Activated T-cell treated with anti-CD3 and anti-CD28 coated beads, Interleukin-2, amount 50 U/mL, for 24 hours (primary cell): ENCODE measurements at regions not wholly inside any gene's neighbourhood (a gene's known extent, or its start where the extent isn't known, plus 50 kb on each side); places are given as distances from the start of the nearest gene placed in this dataset.

Source experiments
- DNase-seq: peaks from one replicate; pipeline ENCODE4 v3.0.0-alpha.2; 2020
- H3K27ac Mint-ChIP-seq: 2 replicates; pipeline ENCODE4 v1.8.0; 2020; ENCODE audit warnings: mild to moderate bottlenecking, mixed read lengths
- H3K27me3 Mint-ChIP-seq: 2 replicates; pipeline ENCODE4 v1.8.0; 2020; ENCODE audit warnings: mixed read lengths
- H3K36me3 Mint-ChIP-seq: 2 replicates; pipeline ENCODE4 v1.8.0; 2020; ENCODE audit warnings: low read depth, mixed read lengths
- H3K4me1 Mint-ChIP-seq: 2 replicates; pipeline ENCODE4 v1.8.0; 2020; ENCODE audit warnings: low read depth, mixed read lengths
- H3K4me3 Mint-ChIP-seq: 2 replicates; pipeline ENCODE4 v1.8.0; 2020; ENCODE audit warnings: mild to moderate bottlenecking, moderate library complexity, mixed read lengths
- H3K9me3 Mint-ChIP-seq: 2 replicates; pipeline ENCODE4 v1.8.0; 2020; ENCODE audit warnings: mixed read lengths

- Mint-ChIP-seq H3K4me1 (no peaks in the 10 kb centered on the region), H3K27ac (no peak overlapping the region), H3K27me3 (no peaks in the 10 kb centered on the region), H3K36me3 (no peaks in the 10 kb centered on the region), H3K4me3 (no peak overlapping the region), H3K9me3 (peaks cover 6% of the 10 kb centered on the region)
- DNase-seq: no peak
These were observed 543.2 kb downstream of the SLITRK6 start for GRCh38 chr13:85255978-85256377.

DNA sequence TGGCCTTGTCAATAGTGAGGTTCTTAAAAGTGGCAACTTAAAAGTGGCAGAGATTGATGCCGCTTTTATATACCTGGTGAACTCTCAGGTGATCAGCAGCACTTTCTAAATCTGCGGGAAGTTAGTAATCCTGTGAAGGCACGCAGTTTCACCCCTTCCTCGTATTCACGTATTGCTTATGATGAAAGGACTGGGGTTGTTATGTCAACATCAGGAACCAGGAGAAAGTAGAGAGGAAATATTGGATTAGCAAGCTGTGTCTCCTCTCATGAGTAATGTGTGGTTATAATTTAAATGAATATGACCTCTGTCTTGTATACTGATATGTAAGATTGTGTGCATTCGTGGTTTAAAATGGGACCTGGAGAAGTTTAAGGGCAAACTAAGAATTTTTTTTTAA lies 544.6 kb downstream of the SLITRK6 start:
- no peak for DNase-seq
- no peaks in the 10 kb centered on the region for H3K4me1 Mint-ChIP-seq

DNA sequence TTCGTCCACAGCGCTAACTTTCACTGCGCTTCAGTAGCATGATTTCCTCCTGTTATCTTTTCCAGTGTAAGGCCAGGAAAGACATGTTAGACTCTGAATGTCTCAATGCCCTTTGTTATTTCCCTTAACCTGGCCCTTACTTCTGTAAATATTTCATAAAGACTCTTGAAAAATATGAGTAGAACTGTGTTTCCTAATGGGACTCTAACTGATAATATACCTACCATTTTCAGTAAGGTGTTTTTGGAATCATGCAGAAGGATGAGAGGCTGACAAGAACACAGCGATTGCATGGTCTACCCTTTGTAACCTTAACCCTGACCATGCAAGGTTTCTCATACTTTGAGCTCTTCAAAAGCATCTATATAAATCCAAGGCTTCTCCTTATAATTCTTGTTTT lies 550.1 kb downstream of the SLITRK6 start:
- no peaks in the 10 kb centered on the region for H3K27me3 Mint-ChIP-seq
- H3K36me3 Mint-ChIP-seq: no peaks in the 10 kb centered on the region
- no peak overlapping the region for H3K4me3 Mint-ChIP-seq
- no peak for DNase-seq
- peaks cover 3% of the 10 kb centered on the region for H3K9me3 Mint-ChIP-seq
- no peak overlapping the region for H3K27ac Mint-ChIP-seq
- no peaks in the 10 kb centered on the region for H3K4me1 Mint-ChIP-seq

More for the DNA sequence above, 544.6 kb downstream of the SLITRK6 start:
- Mint-ChIP-seq H3K27ac (no peak overlapping the region), H3K4me3 (no peak overlapping the region), H3K36me3 (no peaks in the 10 kb centered on the region), H3K9me3 (peaks cover 6% of the 10 kb centered on the region), H3K27me3 (no peaks in the 10 kb centered on the region)

DNA sequence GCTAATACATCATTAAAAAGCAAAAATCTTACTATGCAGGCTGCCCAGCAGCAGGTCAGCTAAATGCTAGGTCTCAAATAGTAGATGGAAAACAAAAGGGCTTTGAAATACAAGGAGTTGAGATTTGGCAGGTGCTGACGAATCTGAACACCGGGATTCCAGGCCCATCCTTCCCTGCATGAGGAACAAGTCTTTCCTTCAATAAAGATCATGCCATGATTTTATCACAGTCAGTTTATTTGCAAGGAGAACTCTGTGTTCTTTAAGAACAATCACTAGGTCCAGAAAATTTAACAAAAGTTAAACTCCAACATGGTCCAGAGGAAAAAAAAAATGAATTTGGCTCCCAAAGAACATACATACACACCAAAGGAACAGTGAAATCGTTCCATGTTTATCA lies 551.4 kb downstream of the SLITRK6 start:
- Mint-ChIP-seq H3K4me3 (no peak overlapping the region), H3K9me3 (peaks cover 6% of the 10 kb centered on the region), H3K4me1 (no peaks in the 10 kb centered on the region), H3K36me3 (no peaks in the 10 kb centered on the region), H3K27me3 (no peaks in the 10 kb centered on the region), H3K27ac (no peak overlapping the region)
- no peak for DNase-seq

DNA sequence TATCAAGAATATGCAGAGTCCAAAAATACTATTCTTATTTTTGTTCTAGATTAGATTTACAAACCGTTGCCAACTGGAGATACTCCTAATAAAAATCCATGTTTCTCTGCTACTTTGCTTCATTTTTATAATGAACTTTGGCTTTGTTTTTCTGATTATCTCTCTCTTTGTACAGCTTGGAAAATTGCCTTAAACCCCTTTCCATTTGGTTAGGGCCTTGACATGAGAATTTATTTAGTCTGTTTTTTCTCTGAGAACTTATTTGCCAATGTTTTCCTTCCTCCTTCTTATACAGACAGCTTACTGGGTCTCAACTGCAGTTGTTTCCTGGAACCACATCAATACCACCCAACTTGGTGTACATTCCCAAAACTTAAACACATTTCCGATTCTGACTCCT lies 555.4 kb downstream of the SLITRK6 start:
- no peak overlapping the region for H3K4me3 Mint-ChIP-seq
- H3K9me3 Mint-ChIP-seq: peaks cover 6% of the 10 kb centered on the region
- H3K27ac Mint-ChIP-seq: no peak overlapping the region
- DNase-seq: no peak
- no peaks in the 10 kb centered on the region for H3K4me1 Mint-ChIP-seq
- H3K27me3 Mint-ChIP-seq: no peaks in the 10 kb centered on the region
- H3K36me3 Mint-ChIP-seq: no peaks in the 10 kb centered on the region

DNA sequence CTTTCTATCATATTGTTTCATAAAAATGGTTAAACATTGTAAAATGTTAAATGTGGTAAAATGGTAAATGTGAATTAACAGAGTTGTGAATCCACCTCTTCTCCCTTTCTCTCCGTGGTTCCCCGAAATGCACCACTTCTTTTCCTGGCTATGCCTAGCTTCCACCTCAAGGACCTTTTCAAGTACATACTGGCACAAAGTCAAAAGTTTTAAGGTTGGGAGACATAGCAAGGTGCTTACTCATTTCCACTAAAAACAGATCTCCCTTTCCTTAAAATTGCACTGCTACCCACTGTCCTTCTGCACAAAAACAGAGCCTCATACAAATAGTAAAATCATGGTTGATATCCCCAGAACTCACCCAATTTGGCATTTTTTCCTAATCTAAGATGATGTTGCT lies 558.2 kb downstream of the SLITRK6 start:
- no peak for DNase-seq
- Mint-ChIP-seq H3K4me3 (no peak overlapping the region), H3K36me3 (no peaks in the 10 kb centered on the region)

GRCh38 chr13:85236413-85236812 lies 562.8 kb downstream of the SLITRK6 start:
- Mint-ChIP-seq H3K36me3 (no peaks in the 10 kb centered on the region), H3K27me3 (no peaks in the 10 kb centered on the region), H3K4me3 (no peak overlapping the region), H3K9me3 (peaks cover 2% of the 10 kb centered on the region), H3K4me1 (no peaks in the 10 kb centered on the region), H3K27ac (no peak overlapping the region)
- DNase-seq: no peak

More for the DNA sequence above, 558.2 kb downstream of the SLITRK6 start:
- H3K4me1 Mint-ChIP-seq: no peaks in the 10 kb centered on the region
- no peak overlapping the region for H3K27ac Mint-ChIP-seq
- no peaks in the 10 kb centered on the region for H3K27me3 Mint-ChIP-seq
- H3K9me3 Mint-ChIP-seq: peaks cover 6% of the 10 kb centered on the region

DNA sequence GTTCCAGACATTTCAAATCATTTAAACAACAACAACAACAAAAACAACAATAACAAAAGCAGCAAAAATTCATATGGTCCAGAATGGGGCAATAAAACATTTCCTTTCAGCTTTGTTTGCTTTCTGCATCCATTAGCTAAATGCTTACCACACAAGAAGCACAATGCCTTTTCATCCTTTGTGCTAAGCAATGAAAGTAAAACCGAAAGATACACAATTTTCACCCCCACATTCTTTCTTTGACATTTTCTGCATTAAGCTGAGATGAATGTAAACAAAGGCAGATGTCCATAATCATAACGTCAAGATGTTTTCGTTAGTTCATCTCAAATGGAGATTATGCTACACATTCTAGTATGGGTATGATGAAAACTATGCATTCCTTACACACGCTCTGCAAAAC lies 568.5 kb downstream of the SLITRK6 start:
- H3K4me1 Mint-ChIP-seq: no peaks in the 10 kb centered on the region
- H3K27me3 Mint-ChIP-seq: no peaks in the 10 kb centered on the region
- no peak for DNase-seq
- no peaks in the 10 kb centered on the region for H3K36me3 Mint-ChIP-seq
- no peak overlapping the region for H3K4me3 Mint-ChIP-seq
- peaks cover 4% of the 10 kb centered on the region for H3K9me3 Mint-ChIP-seq
- no peak overlapping the region for H3K27ac Mint-ChIP-seq

DNA sequence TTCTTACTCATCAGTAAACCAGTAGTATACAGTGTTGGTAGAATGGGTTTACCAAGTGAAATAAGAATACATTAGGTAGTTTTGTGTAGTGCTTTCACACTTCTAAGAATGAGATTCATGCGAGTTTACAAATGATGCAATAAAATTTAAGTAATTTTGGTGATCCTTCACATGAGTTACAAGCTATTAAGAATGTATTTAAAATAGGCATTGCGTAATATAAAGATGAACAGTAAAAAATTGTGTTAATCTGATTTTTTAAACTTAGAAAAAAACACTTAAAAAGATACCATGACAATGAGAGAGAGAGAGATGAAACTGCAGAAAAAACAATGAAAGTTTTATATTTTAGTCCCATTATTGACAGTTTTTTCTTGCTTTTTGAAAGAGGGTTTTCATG lies 570.5 kb downstream of the SLITRK6 start:
- Mint-ChIP-seq H3K9me3 (peaks cover 4% of the 10 kb centered on the region), H3K4me3 (no peak overlapping the region), H3K27me3 (no peaks in the 10 kb centered on the region), H3K27ac (no peak overlapping the region), H3K36me3 (no peaks in the 10 kb centered on the region), H3K4me1 (no peaks in the 10 kb centered on the region)
- no peak for DNase-seq

DNA sequence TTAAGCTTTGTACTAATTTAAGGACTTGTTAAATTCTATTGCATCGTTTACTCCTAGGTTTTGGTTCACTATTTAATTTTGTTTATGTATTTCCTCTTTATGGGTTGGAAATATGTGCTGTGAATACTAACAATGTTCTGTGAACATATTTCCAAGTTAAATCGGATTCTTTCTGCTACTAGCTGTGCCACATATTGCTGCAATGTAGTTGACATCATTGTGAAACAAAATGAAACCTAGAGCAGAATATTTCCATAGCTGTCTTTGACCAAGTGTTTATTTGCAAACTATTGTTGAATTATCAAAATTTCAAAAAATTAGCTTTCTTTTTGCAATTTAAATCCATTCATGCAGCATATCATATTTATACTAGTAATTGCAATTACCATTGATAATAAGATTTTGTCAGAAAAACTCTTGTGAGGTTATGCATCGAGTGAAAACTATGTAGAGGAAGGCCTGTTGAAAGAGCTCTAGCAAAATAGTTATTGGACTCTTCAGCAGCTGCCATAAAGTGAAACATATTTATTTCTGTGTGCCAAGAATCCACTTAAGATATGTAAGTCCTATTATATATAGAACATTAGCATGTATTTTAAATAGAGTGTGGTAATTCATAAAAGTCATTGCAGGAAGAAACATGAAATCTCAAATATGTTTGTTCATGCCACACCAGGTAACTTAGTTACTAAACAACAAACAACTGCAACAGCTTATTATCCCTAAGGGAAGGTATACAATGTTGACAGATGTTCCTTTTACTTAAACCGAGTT lies 575.1 kb downstream of the SLITRK6 start:
- Mint-ChIP-seq H3K27ac (no peak overlapping the region), H3K4me3 (no peak overlapping the region), H3K4me1 (no peaks in the 10 kb centered on the region), H3K27me3 (no peaks in the 10 kb centered on the region), H3K9me3 (peaks cover 2% of the 10 kb centered on the region), H3K36me3 (no peaks in the 10 kb centered on the region)
- no peak for DNase-seq

GRCh38 chr13:85216576-85216975 lies 582.6 kb downstream of the SLITRK6 start:
- Mint-ChIP-seq H3K4me3 (no peak overlapping the region), H3K27me3 (no peaks in the 10 kb centered on the region), H3K36me3 (no peaks in the 10 kb centered on the region), H3K9me3 (peaks cover 10% of the 10 kb centered on the region), H3K27ac (no peak overlapping the region), H3K4me1 (no peaks in the 10 kb centered on the region)
- DNase-seq: no peak

DNA sequence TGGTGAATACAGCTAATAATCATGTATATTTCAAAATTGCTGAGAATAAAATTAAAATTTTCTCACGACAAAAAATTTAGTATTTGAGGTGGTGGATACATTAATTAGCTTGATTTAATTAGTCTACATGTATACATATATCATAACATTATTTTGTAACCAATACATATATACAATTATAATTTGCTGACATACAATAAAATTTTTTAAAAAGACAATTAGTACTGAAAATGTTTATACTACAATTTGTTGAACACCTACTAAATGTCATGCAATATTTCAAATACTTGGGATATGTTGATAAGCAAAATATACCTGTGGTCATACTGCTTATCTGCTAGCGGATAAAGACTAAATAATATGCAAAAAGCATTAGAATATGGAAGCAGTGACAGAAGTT lies 586.5 kb downstream of the SLITRK6 start:
- Mint-ChIP-seq H3K4me1 (no peaks in the 10 kb centered on the region), H3K9me3 (peaks cover 16% of the 10 kb centered on the region), H3K27ac (no peak overlapping the region), H3K27me3 (no peaks in the 10 kb centered on the region), H3K4me3 (no peak overlapping the region), H3K36me3 (no peaks in the 10 kb centered on the region)
- DNase-seq: no peak

DNA sequence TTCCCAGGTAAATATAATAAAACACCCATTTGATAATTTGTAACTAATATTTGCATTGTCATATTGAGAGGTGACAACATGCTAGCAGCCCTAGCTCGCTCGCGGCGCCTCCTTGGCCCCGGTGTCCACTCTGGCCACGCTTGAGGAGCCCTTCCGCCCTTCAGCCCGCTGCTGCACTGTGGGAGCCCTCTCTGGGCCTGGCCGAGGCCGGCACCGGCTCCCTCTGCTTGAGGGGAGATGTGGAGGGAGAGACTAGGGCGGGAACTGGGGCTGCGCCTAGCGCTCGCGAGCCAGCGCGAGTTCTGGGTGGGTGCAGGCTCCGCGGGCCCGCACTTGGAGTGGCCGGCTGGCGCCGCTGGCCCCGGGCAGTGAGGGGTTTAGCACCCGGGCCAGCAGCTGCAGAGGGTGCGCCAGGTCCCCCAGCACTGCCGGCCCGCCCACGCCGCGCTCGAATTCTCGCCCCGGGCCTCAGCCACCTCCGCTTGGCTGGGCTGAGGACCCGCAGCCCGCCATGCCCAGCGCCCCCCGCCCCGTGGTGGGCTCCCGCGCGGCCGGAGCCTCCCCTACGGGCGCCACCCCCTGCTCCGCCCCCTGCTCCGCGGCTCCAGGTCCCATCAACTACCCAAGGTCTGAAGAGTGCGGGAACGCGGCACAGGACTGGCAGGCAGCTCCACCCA lies 594.4 kb downstream of the SLITRK6 start:
- Mint-ChIP-seq H3K4me1 (no peaks in the 10 kb centered on the region), H3K27ac (no peak overlapping the region), H3K9me3 (peaks cover 27% of the 10 kb centered on the region), H3K4me3 (no peak overlapping the region), H3K36me3 (no peaks in the 10 kb centered on the region), H3K27me3 (no peaks in the 10 kb centered on the region)
- DNase-seq: no peak

DNA sequence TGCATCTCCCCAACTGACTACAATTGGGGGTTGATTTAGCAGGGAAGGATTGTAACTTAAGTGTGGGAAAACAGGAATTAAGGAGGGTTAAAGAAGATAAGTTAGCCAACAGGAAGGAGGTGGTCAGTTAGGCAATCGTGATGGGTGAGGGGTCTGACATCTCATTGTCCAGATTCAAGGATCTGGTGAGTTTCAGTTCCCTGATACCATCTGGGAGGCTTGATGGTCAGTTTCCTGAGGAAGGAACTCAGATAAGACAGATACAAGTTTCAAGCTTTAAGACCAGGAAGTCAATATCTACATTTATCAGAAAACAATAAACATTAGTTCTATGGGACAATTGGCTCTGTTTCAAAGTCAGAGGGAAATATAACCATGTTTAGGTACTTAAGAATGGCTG lies 601.8 kb downstream of the SLITRK6 start:
- no peaks in the 10 kb centered on the region for H3K36me3 Mint-ChIP-seq
- H3K9me3 Mint-ChIP-seq: peaks cover 18% of the 10 kb centered on the region
- no peak overlapping the region for H3K4me3 Mint-ChIP-seq
- no peak overlapping the region for H3K27ac Mint-ChIP-seq
- no peaks in the 10 kb centered on the region for H3K27me3 Mint-ChIP-seq
- no peak for DNase-seq
- no peaks in the 10 kb centered on the region for H3K4me1 Mint-ChIP-seq

GRCh38 chr13:85194482-85194881 lies 604.7 kb downstream of the SLITRK6 start:
- DNase-seq: no peak
- no peak overlapping the region for H3K4me3 Mint-ChIP-seq
- no peak overlapping the region for H3K27ac Mint-ChIP-seq
- peaks cover 7% of the 10 kb centered on the region for H3K9me3 Mint-ChIP-seq
- H3K27me3 Mint-ChIP-seq: no peaks in the 10 kb centered on the region
- no peaks in the 10 kb centered on the region for H3K36me3 Mint-ChIP-seq
- H3K4me1 Mint-ChIP-seq: no peaks in the 10 kb centered on the region
